ENCODE measurements at regions not wholly inside any gene's neighbourhood (a gene's known extent, or its start where the extent isn't known, plus 50 kb on each side); places are given as distances from the start of the nearest gene placed in this dataset.

GRCh38 chrX:40484408-40485091, 96.2 kb upstream of the ATP6AP2 start:
- DNase-seq: no peak

DNA sequence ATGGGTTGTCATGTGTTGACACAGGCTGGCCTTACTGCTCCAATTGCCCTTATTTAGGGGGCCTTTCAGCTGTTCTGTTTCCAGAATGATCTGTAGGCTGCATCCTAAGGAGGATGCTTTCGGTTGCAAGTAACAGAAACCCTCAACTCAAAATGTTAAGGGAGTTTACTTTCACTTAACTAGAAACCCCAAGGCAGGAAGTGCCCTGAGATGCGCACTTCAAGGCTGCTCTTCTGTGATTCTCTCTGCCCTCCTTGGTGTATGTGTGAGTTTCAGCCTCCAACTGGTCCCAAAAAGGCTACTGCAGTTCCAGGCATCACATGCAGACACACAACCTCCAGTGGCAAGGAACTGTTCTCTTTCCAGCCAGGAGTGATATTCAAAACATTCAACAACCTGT, 97.3 kb upstream of the ATP6AP2 start:
- DNase-seq: no peak

GRCh38 chrX:40479777-40480318, 100.9 kb upstream of the ATP6AP2 start:
- DNase-seq: no peak

DNA sequence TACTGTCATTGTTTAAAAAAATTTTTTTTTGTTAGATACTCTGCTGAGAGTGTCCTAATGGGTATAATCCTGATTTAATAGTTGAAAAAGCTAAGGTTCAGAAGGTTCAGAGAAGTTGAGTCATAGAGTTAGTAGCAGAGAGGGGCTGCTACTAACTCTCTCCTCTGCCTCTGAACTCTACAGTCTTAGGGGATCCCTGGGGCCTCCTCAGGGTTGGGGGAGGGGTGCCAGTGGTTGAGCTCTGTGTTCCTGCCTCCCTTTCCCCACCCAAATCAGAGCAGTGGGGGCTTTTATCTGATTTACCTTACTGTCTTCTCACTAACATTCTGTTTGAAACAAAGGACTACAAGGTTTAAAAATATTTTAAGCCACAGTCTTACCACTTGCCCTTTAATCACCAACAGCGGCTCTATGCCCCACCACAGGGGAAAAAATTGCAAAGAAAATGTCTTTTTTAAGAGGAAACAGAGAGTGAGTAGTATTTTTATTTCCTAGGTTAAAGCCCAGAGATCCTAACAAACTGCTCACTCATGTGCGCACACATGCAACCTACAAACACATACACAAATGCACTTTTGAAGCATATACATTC, 102.2 kb upstream of the ATP6AP2 start:
- no peak for DNase-seq

DNA sequence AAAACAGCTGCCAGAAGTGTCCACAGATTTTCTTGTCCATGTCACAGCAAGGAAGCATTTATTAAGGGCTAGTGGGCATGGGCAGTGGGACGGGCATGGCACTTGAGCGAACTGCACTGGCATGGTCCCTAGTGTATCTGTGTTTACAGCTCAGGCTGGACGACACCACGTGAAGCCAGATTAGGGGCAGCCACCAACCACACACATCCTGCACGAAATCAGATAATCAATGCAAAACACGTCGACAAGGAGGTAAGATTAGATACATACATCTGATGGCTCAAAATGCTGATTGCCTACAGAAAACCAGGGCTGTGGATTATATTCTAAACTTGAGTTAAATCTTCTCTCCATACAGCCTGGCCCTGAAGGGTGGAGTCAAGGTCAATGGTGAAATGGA, 103.8 kb upstream of the ATP6AP2 start:
- no peak for DNase-seq

DNA sequence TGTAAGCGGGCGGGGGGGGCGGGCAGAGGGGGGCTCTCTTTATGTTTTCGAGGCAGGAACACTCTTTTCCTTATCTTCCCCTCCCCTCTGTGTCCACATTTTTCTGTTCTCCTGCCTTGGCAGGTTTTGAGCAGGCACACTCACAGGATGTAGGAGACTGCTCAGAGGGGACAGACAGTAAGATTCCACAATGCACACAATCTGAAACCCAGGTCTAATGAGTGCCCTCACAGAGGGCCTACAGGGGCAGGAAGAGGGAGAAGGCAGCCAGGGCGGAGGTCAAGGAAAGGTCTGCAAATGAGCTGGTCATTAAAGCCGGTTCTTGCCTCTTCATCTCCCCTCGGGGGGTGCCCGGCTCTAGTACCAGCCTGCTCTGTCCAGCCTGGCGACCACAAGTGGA, 106.1 kb upstream of the ATP6AP2 start:
- no peak for DNase-seq

- DNase-seq: no peak
These were observed 106.6 kb upstream of the ATP6AP2 start for GRCh38 chrX:40474205-40474626.

DNA sequence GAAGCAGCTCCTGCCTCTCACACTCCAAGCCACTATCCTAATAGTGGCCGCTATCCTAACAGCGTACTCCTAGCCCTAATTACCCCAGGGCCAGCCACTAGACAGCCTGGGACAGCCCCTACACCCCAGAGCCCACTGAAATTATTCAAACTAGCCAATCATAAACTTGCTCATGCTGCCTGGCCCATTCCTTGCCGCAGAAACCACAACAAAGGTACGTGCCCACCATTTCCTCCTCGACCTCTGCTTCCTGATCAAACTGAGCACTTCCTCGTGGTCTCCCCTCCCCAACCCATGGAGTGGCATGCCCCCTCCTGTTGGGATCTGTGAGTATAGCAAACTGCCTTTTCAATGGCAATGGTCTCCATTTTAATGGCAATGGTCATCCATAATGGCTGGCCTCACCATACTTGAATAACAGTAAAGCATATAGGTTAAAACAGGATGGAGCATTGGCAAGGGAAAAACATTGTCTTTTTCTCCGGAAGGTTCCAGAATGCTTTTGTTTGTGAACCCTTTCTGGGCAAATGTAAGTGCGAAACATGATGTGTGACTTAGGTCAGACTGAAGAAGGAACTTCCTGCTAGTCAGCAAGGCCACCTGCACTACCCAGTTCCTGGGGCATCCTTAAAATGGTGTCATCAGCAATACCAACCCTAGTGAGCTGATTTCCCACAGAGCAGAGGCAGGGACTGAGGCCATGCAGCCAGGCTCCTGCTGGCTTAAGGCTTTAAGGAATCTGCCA, 107.1 kb upstream of the ATP6AP2 start:
- DNase-seq: no peak

DNA sequence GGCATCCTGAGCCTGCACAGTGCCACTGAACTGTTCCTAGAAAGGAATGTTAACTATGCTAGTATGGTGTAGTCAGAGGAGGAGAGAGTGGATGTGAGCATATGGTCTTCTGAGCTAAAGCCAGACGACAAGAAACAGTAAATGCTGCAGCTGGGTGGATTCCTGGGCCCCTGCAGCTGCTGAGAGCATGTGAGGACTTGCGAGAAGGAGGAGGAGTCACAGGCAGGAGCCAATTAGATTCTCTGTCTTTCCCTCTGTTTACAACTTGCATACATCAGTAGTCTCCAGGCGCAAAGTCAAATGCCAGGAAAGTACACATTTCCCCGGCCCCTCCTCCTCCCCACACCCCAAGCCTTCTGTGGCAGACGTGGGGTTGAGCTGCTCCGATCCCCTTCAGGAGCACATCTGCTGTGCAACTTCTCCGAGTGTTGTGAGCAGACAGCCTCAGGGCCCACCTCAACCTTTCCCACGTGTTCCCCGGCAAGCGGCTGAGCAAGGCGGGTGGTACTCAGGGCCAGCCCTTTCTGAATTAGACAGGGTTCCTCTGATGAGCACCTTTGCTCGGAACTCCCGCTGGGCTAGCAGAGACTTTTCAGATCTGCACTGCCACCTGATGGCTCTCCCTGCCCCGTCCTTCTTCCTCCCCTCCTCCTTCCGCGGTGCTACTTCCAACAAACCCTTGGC, 108.7 kb upstream of the ATP6AP2 start:
- peak; percentile 5 for DNase-seq

DNA sequence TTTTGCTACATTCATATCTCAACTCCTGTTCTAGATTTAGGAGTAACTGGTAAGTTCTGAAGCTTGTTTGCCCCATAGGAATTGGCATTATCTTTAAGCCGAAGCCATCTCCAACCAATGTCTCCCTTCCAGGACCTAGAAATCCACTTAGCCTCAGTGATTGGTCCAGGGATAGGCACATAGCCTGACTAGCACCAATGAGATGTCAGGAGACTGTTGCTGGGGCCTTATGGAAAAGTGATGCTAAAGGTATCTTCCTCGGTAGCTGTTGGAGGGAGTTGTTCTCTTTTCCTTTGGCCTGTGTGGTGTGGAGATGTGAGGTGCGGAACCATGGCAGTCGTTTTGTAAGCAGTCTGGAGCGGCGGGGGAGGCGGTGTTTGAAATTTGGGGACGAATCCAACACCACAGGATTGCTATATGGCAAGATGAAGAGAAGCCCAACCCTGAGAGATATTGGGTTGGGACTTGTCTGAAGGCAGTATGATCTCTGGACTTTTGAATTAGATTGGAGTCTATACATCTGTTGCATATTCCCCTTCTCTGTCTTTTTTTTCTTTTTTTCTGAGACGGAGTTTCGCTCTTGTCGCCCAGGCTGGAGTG, 109.8 kb upstream of the ATP6AP2 start:
- DNase-seq: no peak

GRCh38 chrX:40469316-40469715, 111.5 kb upstream of the ATP6AP2 start:
- no peak for DNase-seq

- DNase-seq: peak; percentile 23
These were observed 112.5 kb upstream of the ATP6AP2 start for GRCh38 chrX:40468033-40468846.

DNA sequence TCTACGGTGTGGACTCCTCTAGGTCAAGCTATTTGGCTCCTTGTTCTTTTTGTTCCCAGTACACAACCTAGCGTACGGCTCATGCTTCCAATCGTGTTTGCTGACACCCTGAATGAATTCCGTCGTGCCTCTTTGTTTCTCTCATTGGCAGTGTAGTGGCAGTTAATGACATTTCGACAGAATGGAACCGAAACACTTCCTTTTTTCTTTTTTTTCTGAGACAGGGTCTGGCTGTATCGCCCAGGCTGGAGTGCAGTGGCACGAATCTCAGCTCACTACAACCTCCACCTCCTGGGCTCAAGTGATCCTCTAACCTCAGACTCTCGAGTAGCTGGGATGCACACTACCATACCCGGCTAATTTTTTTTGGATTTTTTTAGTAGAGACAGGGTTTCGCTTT, 113.3 kb upstream of the ATP6AP2 start:
- DNase-seq: no peak

DNA sequence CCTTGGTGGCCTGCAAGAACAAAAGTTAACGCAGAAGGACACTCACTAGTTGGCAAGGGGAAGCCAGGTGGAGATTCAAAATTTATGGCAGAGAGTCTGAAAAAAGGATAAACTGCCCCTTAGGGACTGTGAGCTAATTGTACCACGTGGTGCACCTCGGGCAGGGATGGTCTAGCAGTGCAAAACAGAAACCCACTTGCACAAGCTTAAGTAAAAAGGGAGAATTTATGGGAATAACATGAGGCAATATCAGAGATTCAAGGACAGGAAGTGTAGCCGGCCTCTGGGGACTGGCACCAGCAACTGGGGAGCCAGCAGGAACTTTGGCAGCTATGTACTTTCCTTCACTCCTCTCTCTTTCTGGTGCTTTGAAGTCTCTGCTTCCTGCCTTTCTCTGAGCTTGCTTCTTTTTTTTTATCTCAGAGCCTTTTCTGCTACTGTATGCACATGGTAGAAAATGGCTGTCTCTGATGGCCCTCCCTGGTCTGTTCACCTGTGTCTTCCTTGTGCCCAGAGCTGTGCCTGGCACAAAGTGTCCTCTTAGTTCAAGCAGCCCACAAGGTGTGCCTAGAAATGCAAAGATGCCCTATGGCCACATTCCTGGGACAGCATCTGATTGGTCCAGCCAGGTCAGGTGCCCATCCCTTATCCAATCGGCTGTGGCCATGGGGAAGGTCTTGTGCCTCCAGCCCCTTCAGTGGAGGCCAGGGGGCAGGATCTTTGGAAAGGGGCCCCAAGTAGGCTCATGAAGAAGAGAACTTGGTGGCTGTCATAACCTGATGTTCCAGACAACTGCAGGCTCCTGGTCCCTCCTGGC, 114.8 kb upstream of the ATP6AP2 start:
- no peak for DNase-seq

DNA sequence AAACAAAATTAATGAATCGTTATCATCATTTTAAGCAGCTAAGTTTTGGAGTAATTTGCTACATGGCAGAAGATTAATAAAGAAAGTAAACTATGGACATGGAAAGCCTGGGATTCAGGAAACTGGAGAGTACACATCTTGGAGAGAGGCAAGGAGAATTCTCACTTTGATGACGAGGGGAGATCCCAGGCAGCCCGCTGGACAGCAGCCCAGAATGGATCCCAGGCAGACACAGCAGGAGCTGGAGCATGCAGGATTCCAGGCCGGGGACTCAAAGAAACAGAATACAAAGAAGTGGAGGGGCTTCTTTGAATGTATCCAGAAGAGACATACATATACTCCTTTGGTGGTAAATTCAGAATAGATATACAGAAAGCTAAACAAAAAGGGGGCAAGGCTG, 118.0 kb upstream of the ATP6AP2 start:
- DNase-seq: no peak

- DNase-seq: no peak
These were observed 119.8 kb upstream of the ATP6AP2 start for GRCh38 chrX:40460926-40461325.

DNA sequence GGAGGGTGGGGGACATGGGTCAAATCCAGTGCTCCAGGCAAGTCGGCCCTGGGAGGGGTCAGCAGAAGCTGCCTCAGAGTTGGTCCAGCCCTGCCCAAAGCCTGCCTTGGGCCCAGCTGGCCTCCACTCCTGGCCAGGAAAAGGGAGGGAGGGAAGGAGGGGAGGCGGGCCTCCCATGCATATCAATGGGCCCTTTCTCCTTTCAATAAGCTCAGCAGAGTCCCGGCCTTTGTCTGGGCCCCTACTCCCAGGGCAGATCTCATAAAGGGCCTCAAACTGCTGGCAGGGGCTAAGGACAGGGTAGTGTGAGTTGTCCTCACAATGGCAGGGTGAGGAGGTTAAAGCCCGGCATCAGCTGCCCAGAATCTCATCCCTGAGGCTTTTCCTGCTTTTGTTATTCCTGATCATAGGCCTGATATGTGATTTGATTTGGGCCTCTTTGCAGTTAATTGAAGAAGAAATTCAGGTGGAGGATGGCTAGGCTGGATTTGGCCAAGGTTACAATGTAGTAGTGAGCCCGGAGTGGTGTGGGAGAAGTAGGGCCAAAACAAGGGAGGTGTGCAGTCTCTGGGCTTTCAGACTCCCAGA, 121.1 kb upstream of the ATP6AP2 start:
- no peak for DNase-seq

DNA sequence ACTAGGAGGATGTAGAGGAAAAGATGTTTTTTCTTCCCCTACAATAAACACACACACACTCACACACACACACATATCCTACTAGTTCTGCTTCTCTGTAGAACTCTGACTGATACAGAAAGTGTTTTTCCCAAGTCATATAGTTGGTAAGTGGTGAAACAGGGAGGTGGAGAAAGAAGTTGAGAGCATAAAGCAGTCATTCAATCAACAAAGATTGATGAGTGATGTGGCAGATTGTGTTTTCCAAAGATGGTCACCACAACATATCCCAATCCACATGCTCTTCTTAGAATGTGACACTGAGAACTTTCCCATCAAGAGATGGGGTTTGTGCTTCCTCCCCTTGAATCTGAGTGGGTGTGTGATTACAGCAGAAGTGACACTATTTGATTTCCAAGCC, 123.4 kb upstream of the ATP6AP2 start:
- DNase-seq: no peak

DNA sequence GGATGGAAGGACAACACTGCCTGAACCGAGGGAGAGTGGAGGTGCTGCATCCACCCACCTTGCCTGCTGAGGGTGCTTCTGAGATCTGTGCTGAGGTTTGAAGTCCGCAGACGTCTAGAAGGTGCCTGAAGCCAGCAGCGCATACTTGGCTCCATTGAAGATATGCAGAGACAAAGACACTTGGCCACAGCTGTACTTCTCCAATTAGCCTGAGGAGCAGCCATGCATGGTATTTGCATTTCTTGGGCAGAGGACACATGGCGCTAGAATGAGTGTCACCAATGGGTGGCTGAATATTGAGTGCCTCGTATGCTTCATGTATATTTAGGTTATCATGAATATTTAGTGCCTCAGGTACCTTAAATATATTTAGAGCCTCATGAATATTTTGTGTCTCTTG, 128.7 kb upstream of the ATP6AP2 start:
- no peak for DNase-seq

- no peak for DNase-seq
These were observed 130.6 kb upstream of the ATP6AP2 start for GRCh38 chrX:40449956-40450706.

Measured in stimulated activated CD4-positive, alpha-beta T cell treated with anti-CD3 and anti-CD28 coated beads, Interleukin-4, amount 100 ng/mL, for 1 hour (primary cell).